ENCODE measurements at regions not wholly inside any gene's neighbourhood (a gene's known extent, or its start where the extent isn't known, plus 50 kb on each side); places are given as distances from the start of the nearest gene placed in this dataset.
"Not testable (repeated sequence)": the region's sequence is repeated elsewhere in the genome, so short reads cannot be mapped to it uniquely, and the experiment has no call there.

DNA sequence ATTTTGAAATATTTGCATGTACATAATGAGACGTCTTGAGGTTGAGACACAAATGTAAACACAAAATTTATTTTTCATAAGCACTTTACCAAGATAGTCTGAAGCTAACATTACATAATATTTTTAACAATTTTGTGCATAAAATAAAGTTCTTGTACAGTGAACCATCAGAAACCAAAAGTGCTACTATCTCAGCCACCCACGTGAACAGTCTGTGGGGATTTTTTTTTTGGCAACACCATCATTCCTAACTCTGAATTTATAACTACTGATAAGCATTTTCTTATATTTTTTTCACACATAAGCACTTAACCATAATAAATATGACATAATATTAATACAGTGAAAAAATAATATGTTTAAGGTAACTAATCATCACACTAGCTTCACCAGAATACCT lies 62.9 kb upstream of the RUBCNL start:
- H3K4me3 Mint-ChIP-seq; ATAC-seq; CTCF ChIA-PET; H3K4me1 Mint-ChIP-seq; DNase-seq; H3K27ac Mint-ChIP-seq; H3K9me3 Mint-ChIP-seq (ENCODE audit: low read depth); H3K36me3 Mint-ChIP-seq: not testable (repeated sequence)
- peaks cover 23% of the 10 kb centered on the region for H3K27me3 Mint-ChIP-seq

DNA sequence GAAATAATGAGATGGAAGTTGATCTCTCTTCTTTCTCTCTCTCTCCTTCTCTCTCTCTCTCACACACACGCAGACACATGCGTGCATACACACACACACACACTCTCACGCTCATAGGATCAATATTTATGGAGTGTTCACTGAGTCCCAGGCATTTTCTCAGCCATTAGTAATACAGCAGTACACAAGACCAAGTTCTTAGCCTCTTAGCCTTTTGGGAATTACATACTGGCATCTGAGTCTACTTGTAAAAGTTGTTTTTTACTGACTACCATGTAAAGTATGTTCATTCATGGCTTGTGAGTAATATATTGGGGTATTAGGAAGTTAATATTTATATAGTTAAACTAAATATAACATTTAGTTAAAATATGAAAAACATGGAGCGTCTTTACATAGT lies 61.1 kb upstream of the RUBCNL start:
- not testable (repeated sequence) for DNase-seq, ATAC-seq, H3K27ac Mint-ChIP-seq

DNA sequence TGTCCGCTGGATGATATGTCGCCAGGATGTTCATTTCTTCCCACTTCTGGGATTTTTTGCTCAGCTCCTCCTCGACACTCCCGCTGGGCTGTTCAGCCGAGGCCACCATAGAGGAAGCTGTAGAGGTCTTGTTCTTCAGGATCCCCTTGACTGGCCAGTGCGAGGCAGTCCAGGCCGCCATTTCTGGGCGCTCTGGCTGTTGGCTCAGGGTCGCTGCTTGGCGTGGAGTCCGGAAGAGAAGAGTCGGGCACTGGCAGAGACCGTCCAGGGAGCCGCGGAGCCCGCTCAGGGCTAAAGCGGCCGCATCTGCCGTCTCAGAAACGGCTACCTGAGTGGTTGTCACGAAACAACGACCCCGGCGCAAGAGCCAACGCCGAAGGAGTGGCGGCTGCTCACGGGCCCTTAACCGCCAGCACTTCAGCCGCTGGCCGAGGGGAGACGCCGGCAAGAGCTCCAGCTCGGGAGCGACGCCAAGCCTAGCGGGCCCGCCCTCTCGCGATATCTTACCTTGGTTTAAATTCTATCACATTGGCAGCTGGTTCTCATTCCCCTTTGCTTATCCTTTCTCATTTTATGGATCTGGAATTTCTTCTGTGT lies 50.9 kb upstream of the RUBCNL start:
- not testable (repeated sequence) for H3K9me3 Mint-ChIP-seq (ENCODE audit: low read depth); H3K4me3 Mint-ChIP-seq; H3K36me3 Mint-ChIP-seq

More for the DNA sequence above, 61.1 kb upstream of the RUBCNL start:
- CTCF ChIA-PET; H3K4me1 Mint-ChIP-seq; H3K36me3 Mint-ChIP-seq; H3K4me3 Mint-ChIP-seq; H3K9me3 Mint-ChIP-seq (ENCODE audit: low read depth): not testable (repeated sequence)
- H3K27me3 Mint-ChIP-seq: peaks cover 26% of the 10 kb centered on the region

More for the DNA sequence above, 50.9 kb upstream of the RUBCNL start:
- CTCF ChIA-PET, H3K4me1 Mint-ChIP-seq, DNase-seq, H3K27ac Mint-ChIP-seq, ATAC-seq: not testable (repeated sequence)
- H3K27me3 Mint-ChIP-seq: peaks cover 11% of the 10 kb centered on the region
